GM18502 (cell line): ENCODE measurements at regions not wholly inside any gene's neighbourhood (a gene's known extent, or its start where the extent isn't known, plus 50 kb on each side); places are given as distances from the start of the nearest gene placed in this dataset.
"Not testable (repeated sequence)": the region's sequence is repeated elsewhere in the genome, so short reads cannot be mapped to it uniquely, and the experiment has no call there.

Source experiments
- ATAC-seq: cut with Tn5 transposase; IDR thresholded peaks from one replicate; pipeline ENCODE4 v1.9.1; 2021; ENCODE audit warnings: mild to moderate bottlenecking; ENCODE audit not compliant: unreplicated experiment, poor library complexity

- no peak for ATAC-seq
Observed at GRCh38 chr10:26355241-26355640, 82.9 kb upstream of the APBB1IP start.

GRCh38 chr10:26357203-26357602 lies 80.9 kb upstream of the APBB1IP start:
- ATAC-seq, result peak; percentile 81

DNA sequence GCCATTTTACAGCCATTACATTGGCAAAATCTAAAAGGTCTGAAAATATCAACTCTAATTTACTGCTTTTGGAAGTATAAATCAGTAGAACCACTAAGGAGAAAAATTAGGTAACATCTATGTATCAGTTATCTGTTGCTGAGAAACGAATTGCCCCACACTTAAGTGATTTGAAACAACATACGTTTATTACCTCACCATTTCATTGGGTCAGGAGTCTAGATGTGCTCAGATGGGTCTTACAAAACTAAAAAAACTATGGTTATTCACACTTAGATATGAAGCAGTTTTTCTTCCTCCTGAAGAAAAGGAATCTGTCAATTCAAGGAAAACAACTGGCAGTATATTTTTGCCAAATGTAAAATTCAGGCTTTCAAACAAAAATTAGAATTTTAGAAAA lies 80.1 kb upstream of the APBB1IP start:
- ATAC-seq, result no peak

- no peak for ATAC-seq
Observed at GRCh38 chr10:26359670-26360069, 78.5 kb upstream of the APBB1IP start.

GRCh38 chr10:26361351-26361750 lies 76.8 kb upstream of the APBB1IP start:
- no peak for ATAC-seq

- ATAC-seq, result no peak
Observed at GRCh38 chr10:26361971-26362370, 76.2 kb upstream of the APBB1IP start.

GRCh38 chr10:26365681-26366358 lies 72.3 kb upstream of the APBB1IP start:
- no peak for ATAC-seq

DNA sequence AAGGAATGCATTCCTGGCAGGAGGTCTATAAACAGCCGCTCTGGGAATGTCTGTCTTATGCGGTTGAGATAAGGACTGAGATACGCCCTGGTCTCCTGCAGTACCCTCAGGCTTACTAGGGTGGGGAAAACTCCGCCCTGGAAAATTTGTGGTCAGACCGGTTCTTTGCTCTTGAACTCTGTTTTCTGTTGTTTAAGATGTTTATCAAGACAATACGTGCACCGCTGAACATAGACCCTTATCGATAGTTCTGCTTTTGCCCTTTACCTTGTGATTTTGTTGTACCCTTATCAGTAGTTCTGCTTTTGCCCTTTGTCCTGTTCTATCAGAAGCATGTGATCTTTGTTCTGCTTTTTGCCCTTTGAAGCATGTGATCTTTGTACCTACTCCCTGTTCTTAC lies 71.1 kb upstream of the APBB1IP start:
- ATAC-seq, result not testable (repeated sequence)

GRCh38 chr10:26367771-26368170 lies 70.4 kb upstream of the APBB1IP start:
- peak; percentile 37 for ATAC-seq

GRCh38 chr10:26368463-26368862 lies 69.7 kb upstream of the APBB1IP start:
- ATAC-seq, result peak; percentile 53

GRCh38 chr10:26372513-26373354 lies 65.4 kb upstream of the APBB1IP start:
- peak; percentile 79 for ATAC-seq

DNA sequence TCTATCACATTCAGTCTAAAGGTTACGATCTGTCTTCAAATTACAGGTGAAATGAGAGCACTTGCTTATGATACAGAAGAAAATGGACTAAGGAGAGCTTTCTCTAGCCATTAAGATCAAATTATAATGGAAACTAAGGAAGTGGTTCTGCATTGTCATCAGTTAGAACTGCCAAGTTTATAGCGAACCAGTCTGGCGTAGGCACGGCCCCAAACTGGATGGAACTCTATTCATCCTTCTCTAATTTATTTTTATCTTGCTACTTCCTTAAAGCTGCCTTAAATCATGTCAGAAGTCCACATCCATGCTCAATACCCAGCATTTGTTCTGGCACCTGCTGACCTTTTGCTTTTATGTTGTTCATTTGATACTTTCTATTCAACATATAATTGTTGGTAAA lies 63.7 kb upstream of the APBB1IP start:
- no peak for ATAC-seq

DNA sequence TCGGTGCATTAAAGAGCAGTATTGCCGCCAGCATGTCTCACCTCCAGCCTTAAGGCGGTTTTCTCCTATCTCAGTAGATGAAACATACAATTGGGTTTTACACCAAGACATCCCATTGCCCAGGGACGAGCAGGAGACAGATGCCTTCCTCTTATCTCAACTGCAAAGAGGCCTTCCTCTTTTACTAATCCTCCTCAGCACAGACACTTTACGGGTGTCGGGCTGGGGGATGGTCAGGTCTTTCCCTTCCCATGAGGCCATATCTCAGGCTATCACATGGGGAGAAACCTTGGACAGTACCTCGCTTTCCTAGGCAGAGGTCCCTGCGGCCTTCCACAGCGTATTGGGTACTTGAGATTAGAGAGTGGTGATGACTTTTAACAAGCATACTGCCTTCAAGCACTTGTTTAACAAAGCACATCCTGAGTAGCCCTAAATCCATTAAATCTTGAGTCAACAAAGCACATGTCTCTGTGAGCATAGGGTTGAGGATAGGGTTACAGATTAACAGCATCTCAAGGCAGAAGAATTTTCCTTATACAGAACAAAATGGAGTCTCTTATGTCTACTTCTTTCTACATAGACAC lies 60.8 kb upstream of the APBB1IP start:
- ATAC-seq, result not testable (repeated sequence)

DNA sequence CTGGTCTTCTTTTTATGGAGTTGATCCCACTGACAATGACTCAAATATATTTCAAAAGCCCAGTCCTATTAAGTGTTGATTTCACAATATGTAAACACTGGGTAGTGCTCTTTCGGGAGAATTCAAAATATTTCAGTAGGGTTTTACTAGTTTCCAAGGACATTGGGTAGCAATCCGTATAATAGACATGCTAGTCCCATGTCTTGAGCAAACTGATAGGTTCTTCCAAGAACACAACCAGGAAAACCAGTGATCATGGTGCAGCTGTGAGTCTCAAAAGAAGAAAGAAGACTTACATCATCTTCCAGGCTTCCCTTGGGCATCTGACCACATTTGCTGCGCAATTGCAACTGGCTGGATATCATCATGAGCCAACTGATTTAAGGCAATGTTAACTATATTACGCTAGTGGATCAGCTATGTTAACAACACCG lies 59.3 kb upstream of the APBB1IP start:
- ATAC-seq, result no peak

DNA sequence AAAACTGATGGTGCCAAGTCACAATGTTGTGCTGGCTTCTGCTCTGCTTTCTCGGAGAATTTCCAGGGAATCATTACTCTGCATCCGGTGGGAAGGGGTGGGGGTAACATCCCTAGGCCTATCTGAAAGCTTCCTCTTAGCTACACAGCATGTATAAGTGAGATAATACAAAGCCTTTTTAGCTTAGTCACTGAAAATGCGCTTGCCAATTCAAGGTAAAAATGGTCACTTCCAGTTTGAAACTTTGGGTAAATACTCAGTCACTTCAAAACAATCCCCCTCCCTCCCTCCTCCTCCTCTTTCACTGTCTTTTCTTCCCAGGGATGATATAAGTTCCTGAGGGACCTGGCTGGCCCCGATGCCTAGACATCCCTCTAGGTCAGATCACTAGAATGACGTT lies 57.3 kb upstream of the APBB1IP start:
- ATAC-seq, result no peak

GRCh38 chr10:26381986-26382385 lies 56.2 kb upstream of the APBB1IP start:
- no peak for ATAC-seq

- ATAC-seq, result no peak
Observed at GRCh38 chr10:26384600-26384999, 53.5 kb upstream of the APBB1IP start.

GRCh38 chr10:26385443-26385842 lies 52.7 kb upstream of the APBB1IP start:
- ATAC-seq, result no peak

DNA sequence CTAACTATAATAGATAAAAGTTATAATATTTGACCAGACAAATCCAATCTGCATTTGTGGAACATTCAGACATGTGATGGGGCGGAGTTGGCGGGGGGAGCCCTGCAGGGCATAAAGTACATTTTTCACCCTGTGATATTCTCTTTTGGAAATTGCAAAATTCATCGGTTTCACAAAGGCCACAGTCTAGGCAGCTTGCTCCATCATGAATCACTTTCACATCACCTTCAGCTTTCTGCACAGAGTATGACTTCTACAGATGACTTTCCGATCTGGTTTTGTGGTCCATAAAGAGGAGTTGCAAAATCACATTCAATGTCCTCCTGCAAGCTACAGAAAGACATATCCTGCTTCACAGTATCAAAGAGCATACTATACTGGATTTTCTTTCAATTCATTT lies 51.4 kb upstream of the APBB1IP start:
- ATAC-seq, result peak; percentile 80
